HepG2 (cell line): ENCODE measurements at regions not wholly inside any gene's neighbourhood (a gene's known extent, or its start where the extent isn't known, plus 50 kb on each side); places are given as distances from the start of the nearest gene placed in this dataset.

Experiments
- ATAC-seq: fragments of 200-7000 bp; cut with Tn5 transposase; 3 replicates; pipeline ENCODE4 v1.9.1; 2020; ENCODE audit warnings: mild to moderate bottlenecking, moderate library complexity
- BruUV-seq: library from RNA; stranded (reverse); fragments of 400-500 nt; replicated peaks from 2 replicates; lab custom pipeline; 2021; lab: Mats Ljungman, UMichigan
- CTCF ChIA-PET: fragments of 300-600 bp; formaldehyde crosslinking; extraction: SDS; loops from one replicate; lab custom pipeline; 2021; ENCODE audit warnings: low total read pairs, inconsistent platforms, low intra/inter-chr PET ratio; lab: Yijun Ruan, JAX
- POLR2A ChIA-PET: fragments of 350-600 bp; sonication (Branson Sonifier 250); formaldehyde crosslinking; loops from one replicate; lab custom pipeline; 2020; ENCODE audit warnings: antibody characterized with exemption, inconsistent platforms; lab: Yijun Ruan, JAX
- DNase-seq: peaks from one replicate; pipeline ENCODE4 v3.0.0-alpha.2; 2015; ENCODE audit warnings: low spot score
- FAIRE-seq: peaks from 3 replicates; lab custom pipeline; 2011; peaks lifted over from hg19 to GRCh38; lab: Jason Lieb, UNC
- H2AFZ ChIP-seq: one replicate; pipeline ENCODE4 v1.6.1; 2011; ENCODE audit warnings: low read length, inconsistent platforms
- H3K27ac ChIP-seq: fragments of 300-600 bp; 3 replicates; pipeline ENCODE4 v1.8.0; 2011; ENCODE audit warnings: mixed run types, mild to moderate bottlenecking, mixed read lengths, low read length, inconsistent platforms; ENCODE audit not compliant: insufficient read depth; ENCODE audit errors: extremely low read length
- H3K27me3 ChIP-seq, 2 experiments: fragments of 200-600 bp in 1 of 2; 2 replicates in 1 of 2; 3 replicates in 1 of 2; pipeline versions ENCODE4 v1.6.0 to v1.8.0; 2011; ENCODE audit warnings: low read length in 2 of 2, mild to moderate bottlenecking in 2 of 2, moderate library complexity in 2 of 2, inconsistent platforms in 1 of 2; ENCODE audit not compliant: insufficient read depth in 2 of 2, control insufficient read depth in 1 of 2
- H3K36me3 ChIP-seq, 2 experiments: fragments of 200-600 bp in 1 of 2; replicated peaks in 1 of 2; 2 replicates in 1 of 2; 3 replicates in 1 of 2; pipeline versions ENCODE4 v1.5.1 to v1.8.0; 2011; ENCODE audit warnings: low read length in 2 of 2, inconsistent platforms in 1 of 2; ENCODE audit not compliant: insufficient read depth in 2 of 2, control insufficient read depth in 1 of 2
- H3K4me1 ChIP-seq: 2 replicates; pipeline ENCODE4 v1.5.1; 2012; ENCODE audit warnings: low read length, inconsistent platforms; ENCODE audit not compliant: insufficient read depth
- H3K4me2 ChIP-seq: 2 replicates; pipeline ENCODE4 v1.6.0; 2011; ENCODE audit warnings: low read depth, low read length, inconsistent platforms
- H3K4me3 ChIP-seq, 3 experiments: fragments of 200-600 bp in 1 of 3; sonication (generic), shearing (Covaris generic) in 1 of 3; replicated peaks in 1 of 3; 2 replicates each; pipeline ENCODE4 v1.5.1; 2011 to 2016; ENCODE audit warnings: low read length in 3 of 3, inconsistent platforms in 2 of 3, low read depth in 2 of 3, mild to moderate bottlenecking in 2 of 3, control low read depth in 1 of 3, mixed read lengths in 1 of 3; ENCODE audit not compliant: insufficient read depth in 1 of 3
- H3K79me2 ChIP-seq: one replicate; pipeline ENCODE4 v1.6.1; 2011; ENCODE audit warnings: low read length, inconsistent platforms; ENCODE audit not compliant: insufficient read depth
- H3K9ac ChIP-seq: 2 replicates; pipeline ENCODE4 v1.6.0; 2011; ENCODE audit warnings: mild to moderate bottlenecking, low read depth, low read length, inconsistent platforms; ENCODE audit not compliant: insufficient read depth
- H3K9me3 ChIP-seq: 2 replicates; pipeline ENCODE4 v1.5.1; 2012; ENCODE audit warnings: mild to moderate bottlenecking, low read length
- H4K20me1 ChIP-seq: 2 replicates; pipeline ENCODE4 v1.6.0; 2011; ENCODE audit warnings: inconsistent platforms, mild to moderate bottlenecking, low read length, moderate library complexity; ENCODE audit not compliant: insufficient read depth
- AKAP8 ChIP-seq: sonication (generic); formaldehyde crosslinking; IDR thresholded peaks from 2 replicates; pipeline ENCODE4 v1.5.1; 2020; ENCODE audit warnings: mild to moderate bottlenecking, missing genetic modification reagents
- ELF1 ChIP-seq: sonication (generic); formaldehyde crosslinking; IDR thresholded peaks from 2 replicates; pipeline ENCODE4 v1.4.0; 2020; ENCODE audit warnings: missing genetic modification reagents
- GATAD1 ChIP-seq: IDR thresholded peaks from 2 replicates; pipeline ENCODE4 v1.6.1; 2016; ENCODE audit warnings: missing genetic modification reagents, missing compliant biosample characterization
- HCFC1 ChIP-seq: fragments of 150-350 bp; IDR thresholded peaks from 2 replicates; pipeline ENCODE4 v1.6.1; 2014; ENCODE audit warnings: low read depth, low read length
- NFYC ChIP-seq: IDR thresholded peaks from 2 replicates; pipeline ENCODE4 v1.6.1; 2016; ENCODE audit warnings: missing genetic modification reagents, missing compliant biosample characterization
- PAWR ChIP-seq: sonication (generic); formaldehyde crosslinking; IDR thresholded peaks from 2 replicates; pipeline ENCODE4 v1.4.0; 2020; ENCODE audit warnings: missing genetic modification reagents, mild to moderate bottlenecking, borderline replicate concordance
- SMARCE1 ChIP-seq: fragments of 450-650 bp; IDR thresholded peaks from 2 replicates; pipeline ENCODE4 v1.6.1; 2017; ENCODE audit warnings: borderline replicate concordance
- SOX13 ChIP-seq, 3 experiments: fragments of 450-650 bp in 1 of 3; sonication (generic) in 1 of 3; formaldehyde crosslinking in 1 of 3; IDR thresholded peaks in 2 of 3; conservative IDR thresholded peaks in 1 of 3; 2 replicates each; pipeline versions ENCODE4 v1.5.0 to v1.6.1; 2016 to 2020; ENCODE audit warnings: antibody characterized with exemption in 1 of 3, mild to moderate bottlenecking in 1 of 3, missing compliant biosample characterization in 1 of 3, missing genetic modification reagents in 1 of 3, moderate library complexity in 1 of 3
- TBX2 ChIP-seq: sonication (generic); formaldehyde crosslinking; IDR thresholded peaks from 2 replicates; pipeline ENCODE4 v1.5.0; 2020; ENCODE audit warnings: missing genetic modification reagents, mild to moderate bottlenecking, borderline replicate concordance
- TEAD2 ChIP-seq: sonication (generic); formaldehyde crosslinking; IDR thresholded peaks from 2 replicates; pipeline ENCODE4 v1.9.0; 2021; ENCODE audit warnings: missing genetic modification reagents
- WGBS: methylation state at CpG from one replicate; pipeline ENCODE4 v1.1.6; 2017; ENCODE audit warnings: low lambda C conversion rate; 5-methylcytosine and 5-hydroxymethylcytosine counted together
- in situ Hi-C: cut with HindIII; loops from 2 replicates; pipeline ENCODE4 v1.10.0; 2017; ENCODE audit warnings: low pct_unique_long_range_greater_than_20kb; ENCODE audit not compliant: extremely low pct_ligation_motif_present
- intact Hi-C: fragments of 100-400 bp; cut with micrococcal nuclease; formaldehyde crosslinking; loops from one replicate; pipeline ENCODE4 v1.10.0; 2022; ENCODE audit not compliant: unreplicated experiment
- TF ChIP-seq, protein P1 (sequence below): sonication (generic); formaldehyde crosslinking; IDR thresholded peaks from 2 replicates; pipeline ENCODE4 v1.4.0; 2020; ENCODE audit warnings: missing genetic modification reagents
- TF ChIP-seq, protein P2 (sequence below): sonication (generic); formaldehyde crosslinking; conservative IDR thresholded peaks from 2 replicates; pipeline ENCODE4 v1.8.1; 2023; ENCODE audit warnings: missing genetic modification reagents

DNA sequence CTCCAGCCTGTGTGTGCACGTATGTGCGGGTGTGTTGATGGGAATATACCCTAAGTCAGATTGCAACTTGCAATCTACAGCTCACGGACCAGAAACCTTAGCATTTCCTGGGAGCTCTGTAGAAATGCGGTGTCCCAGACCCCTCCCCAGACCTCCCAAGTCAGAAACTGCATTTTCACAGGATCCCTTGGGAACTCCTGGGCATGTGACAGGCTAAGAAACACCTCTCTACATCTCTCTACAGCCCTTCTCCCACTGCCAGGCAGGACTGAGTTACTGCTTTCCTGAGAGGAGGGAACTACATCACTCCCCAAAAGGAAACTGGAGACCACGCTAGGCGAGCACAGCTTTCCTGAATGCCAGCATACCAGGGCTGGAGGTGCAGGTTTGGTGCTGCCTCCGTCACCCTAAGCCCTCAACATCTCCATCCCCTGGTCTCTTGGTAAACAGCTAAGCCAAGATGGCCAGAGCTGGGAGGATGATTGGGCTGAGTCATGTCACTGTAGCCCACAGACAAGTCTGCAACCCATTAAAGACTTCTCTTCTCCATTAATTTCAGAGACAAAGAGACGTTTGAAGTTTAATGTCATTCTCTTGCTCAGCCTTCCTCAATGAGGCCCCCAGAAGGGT lies 194.4 kb downstream of the BMP7 start:
- no peak for FAIRE-seq

More for the DNA sequence above, 194.4 kb downstream of the BMP7 start:
- BruUV-seq, result no TSS peak
- no peak overlapping the region for H3K27ac ChIP-seq
- in situ Hi-C loops, result no loop called here
- H3K36me3 ChIP-seq, result no peaks in the 10 kb centered on the region
- no peak overlapping the region for H3K9ac ChIP-seq
- TF ChIP-seq ELF1 (CRISPR knock-in tag) (no peak), SOX13 (IDR thresholded peaks at IDR 0.05) (no peak), SOX13 (CRISPR knock-in tag; conservative IDR thresholded peaks at IDR 0.05 in 1 of 2, IDR thresholded peaks at IDR 0.05 in 1 of 2) (no peak), PAWR (no peak), HCFC1 (no peak), TEAD2 (CRISPR knock-in tag) (no peak), TBX2 (CRISPR knock-in tag) (no peak), SMARCE1 (no peak), AKAP8 (CRISPR knock-in tag) (no peak), GATAD1 (CRISPR knock-in tag) (no peak), NFYC (CRISPR knock-in tag) (no peak)
- TF ChIP-seq, protein P1, sequence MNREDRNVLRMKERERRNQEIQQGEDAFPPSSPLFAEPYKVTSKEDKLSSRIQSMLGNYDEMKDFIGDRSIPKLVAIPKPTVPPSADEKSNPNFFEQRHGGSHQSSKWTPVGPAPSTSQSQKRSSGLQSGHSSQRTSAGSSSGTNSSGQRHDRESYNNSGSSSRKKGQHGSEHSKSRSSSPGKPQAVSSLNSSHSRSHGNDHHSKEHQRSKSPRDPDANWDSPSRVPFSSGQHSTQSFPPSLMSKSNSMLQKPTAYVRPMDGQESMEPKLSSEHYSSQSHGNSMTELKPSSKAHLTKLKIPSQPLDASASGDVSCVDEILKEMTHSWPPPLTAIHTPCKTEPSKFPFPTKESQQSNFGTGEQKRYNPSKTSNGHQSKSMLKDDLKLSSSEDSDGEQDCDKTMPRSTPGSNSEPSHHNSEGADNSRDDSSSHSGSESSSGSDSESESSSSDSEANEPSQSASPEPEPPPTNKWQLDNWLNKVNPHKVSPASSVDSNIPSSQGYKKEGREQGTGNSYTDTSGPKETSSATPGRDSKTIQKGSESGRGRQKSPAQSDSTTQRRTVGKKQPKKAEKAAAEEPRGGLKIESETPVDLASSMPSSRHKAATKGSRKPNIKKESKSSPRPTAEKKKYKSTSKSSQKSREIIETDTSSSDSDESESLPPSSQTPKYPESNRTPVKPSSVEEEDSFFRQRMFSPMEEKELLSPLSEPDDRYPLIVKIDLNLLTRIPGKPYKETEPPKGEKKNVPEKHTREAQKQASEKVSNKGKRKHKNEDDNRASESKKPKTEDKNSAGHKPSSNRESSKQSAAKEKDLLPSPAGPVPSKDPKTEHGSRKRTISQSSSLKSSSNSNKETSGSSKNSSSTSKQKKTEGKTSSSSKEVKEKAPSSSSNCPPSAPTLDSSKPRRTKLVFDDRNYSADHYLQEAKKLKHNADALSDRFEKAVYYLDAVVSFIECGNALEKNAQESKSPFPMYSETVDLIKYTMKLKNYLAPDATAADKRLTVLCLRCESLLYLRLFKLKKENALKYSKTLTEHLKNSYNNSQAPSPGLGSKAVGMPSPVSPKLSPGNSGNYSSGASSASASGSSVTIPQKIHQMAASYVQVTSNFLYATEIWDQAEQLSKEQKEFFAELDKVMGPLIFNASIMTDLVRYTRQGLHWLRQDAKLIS (CRISPR knock-in tag), result no peak
- TF ChIP-seq, protein P2, sequence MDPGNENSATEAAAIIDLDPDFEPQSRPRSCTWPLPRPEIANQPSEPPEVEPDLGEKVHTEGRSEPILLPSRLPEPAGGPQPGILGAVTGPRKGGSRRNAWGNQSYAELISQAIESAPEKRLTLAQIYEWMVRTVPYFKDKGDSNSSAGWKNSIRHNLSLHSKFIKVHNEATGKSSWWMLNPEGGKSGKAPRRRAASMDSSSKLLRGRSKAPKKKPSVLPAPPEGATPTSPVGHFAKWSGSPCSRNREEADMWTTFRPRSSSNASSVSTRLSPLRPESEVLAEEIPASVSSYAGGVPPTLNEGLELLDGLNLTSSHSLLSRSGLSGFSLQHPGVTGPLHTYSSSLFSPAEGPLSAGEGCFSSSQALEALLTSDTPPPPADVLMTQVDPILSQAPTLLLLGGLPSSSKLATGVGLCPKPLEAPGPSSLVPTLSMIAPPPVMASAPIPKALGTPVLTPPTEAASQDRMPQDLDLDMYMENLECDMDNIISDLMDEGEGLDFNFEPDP (CRISPR knock-in tag), result no peak
- TF ChIP-seq, all 625 proteins: peak for 0
- no peak overlapping the region for H2AFZ ChIP-seq
- peaks cover 4 to 50% of the 10 kb centered on the region in 2 experiments; a peak in 3 of 5 replicates for H3K27me3 ChIP-seq
- CTCF ChIA-PET, result no interaction called here
- no peaks in the 10 kb centered on the region for H3K79me2 ChIP-seq
- H3K4me2 ChIP-seq, result no peak overlapping the region
- WGBS, result 8% methylated on average over 8 of the region's 8 CpGs
- H3K4me1 ChIP-seq, result no peaks in the 10 kb centered on the region
- H3K4me3 ChIP-seq, result no peak overlapping the region
- POLR2A ChIA-PET, result no interaction called here
- intact Hi-C loops, result no loop called here
- no peaks in the 10 kb centered on the region for H3K9me3 ChIP-seq
- H4K20me1 ChIP-seq, result no peaks in the 10 kb centered on the region
- DNase-seq, result no peak
- ATAC-seq, result no peak
